ENCODE measurements at regions not wholly inside any gene's neighbourhood (a gene's known extent, or its start where the extent isn't known, plus 50 kb on each side); places are given as distances from the start of the nearest gene placed in this dataset.

- no peak overlapping the region for H3K4me3 ChIP-seq (ENCODE audit: low read length)
- no peaks in the 10 kb centered on the region for H3K27me3 ChIP-seq (ENCODE audit: control insufficient read depth in 1 of 2, insufficient read depth in 2 of 2, low read length in 2 of 2)
- peak; percentile 26 for ATAC-seq (ENCODE audit: poor library complexity)
- CTCF ChIA-PET, result interaction anchor here (1.0 kb wide), 1 partner anchor 21 kb away, joined by 3 read pairs; no protein-coding TSS in a partner anchor
- peaks cover 89% of the 10 kb centered on the region for H3K36me3 ChIP-seq (ENCODE audit: insufficient read depth, low read length)
- Mint-ChIP-seq H3K4me3 (peak overlapping the region; percentile 21), H3K9me3 (no peaks in the 10 kb centered on the region), H3K4me1 (ENCODE audit: low read depth) (peaks cover 28% of the 10 kb centered on the region), H3K27me3 (no peaks in the 10 kb centered on the region), H3K27ac (peak overlapping the region; percentile 73), H3K36me3 (ENCODE audit: low read depth) (peaks cover 98% of the 10 kb centered on the region)
- intact Hi-C loops (cut with DNase I, micrococcal nuclease), result no loop called here
- DNase-seq, result peak in 3 of 14 experiments; percentile 10 to 70 (median 17)
- no peaks in the 10 kb centered on the region for H3K4me1 ChIP-seq (ENCODE audit: insufficient read depth, low read length)
- POLR2A ChIA-PET, result interaction anchor here (0.8 to 1.2 kb wide), 3 partner anchors 8 to 396 kb away, joined by 3 to 4 read pairs (median 3); no protein-coding TSS in a partner anchor
- no peaks in the 10 kb centered on the region for H3K9me3 ChIP-seq (ENCODE audit: control insufficient read depth in 1 of 2, insufficient read depth in 1 of 2, low read length in 2 of 2)
- peak overlapping the region in 1 of 2 donors; percentile 48 for H3K27ac ChIP-seq (ENCODE audit: low read depth in 1 of 2, low read length in 2 of 2)
- TF ChIP-seq CTCF (IDR thresholded peaks at IDR 0.05), result no peak
Measured at GRCh38 chr6:144460327-144461095, 175.4 kb downstream of the UTRN start.

GRCh38 chr6:144462058-144462457, 176.9 kb downstream of the UTRN start:
- Histone ChIP-seq H3K9me3 (ENCODE audit: control insufficient read depth in 1 of 2, insufficient read depth in 1 of 2, low read length in 2 of 2) (no peaks in the 10 kb centered on the region), H3K4me3 (ENCODE audit: low read length) (no peak overlapping the region), H3K4me1 (ENCODE audit: insufficient read depth, low read length) (peaks cover 2% of the 10 kb centered on the region), H3K27me3 (ENCODE audit: control insufficient read depth in 1 of 2, insufficient read depth in 2 of 2, low read length in 2 of 2) (no peaks in the 10 kb centered on the region), H3K27ac (ENCODE audit: low read depth in 1 of 2, low read length in 2 of 2) (no peak overlapping the region), H3K36me3 (ENCODE audit: insufficient read depth, low read length) (peaks cover 92% of the 10 kb centered on the region)
- CTCF ChIA-PET, result no interaction called here
- ATAC-seq (ENCODE audit: poor library complexity) (no peak), DNase-seq (no peak)
- peaks cover 92% of the 10 kb centered on the region for H3K36me3 Mint-ChIP-seq (ENCODE audit: low read depth)
- intact Hi-C loops (cut with DNase I, micrococcal nuclease), result no loop called here
- no peaks in the 10 kb centered on the region for H3K9me3 Mint-ChIP-seq
- POLR2A ChIA-PET, result no interaction called here
- no peak for TF ChIP-seq CTCF (IDR thresholded peaks at IDR 0.05)
- H3K27ac Mint-ChIP-seq, result no peak overlapping the region
- no peak overlapping the region for H3K4me3 Mint-ChIP-seq
- no peaks in the 10 kb centered on the region for H3K27me3 Mint-ChIP-seq
- H3K4me1 Mint-ChIP-seq (ENCODE audit: low read depth), result peaks cover 38% of the 10 kb centered on the region

- CTCF ChIA-PET, result no interaction called here
- no peak for DNase-seq
- Mint-ChIP-seq H3K27me3 (no peaks in the 10 kb centered on the region), H3K27ac (peak overlapping the region; percentile 64), H3K36me3 (ENCODE audit: low read depth) (peaks cover 80% of the 10 kb centered on the region), H3K9me3 (no peaks in the 10 kb centered on the region), H3K4me3 (no peak overlapping the region), H3K4me1 (ENCODE audit: low read depth) (peaks cover 38% of the 10 kb centered on the region)
- Histone ChIP-seq H3K4me3 (ENCODE audit: low read length) (no peak overlapping the region), H3K9me3 (ENCODE audit: control insufficient read depth in 1 of 2, insufficient read depth in 1 of 2, low read length in 2 of 2) (no peaks in the 10 kb centered on the region), H3K4me1 (ENCODE audit: insufficient read depth, low read length) (peaks cover 15% of the 10 kb centered on the region), H3K27me3 (ENCODE audit: control insufficient read depth in 1 of 2, insufficient read depth in 2 of 2, low read length in 2 of 2) (no peaks in the 10 kb centered on the region), H3K36me3 (ENCODE audit: insufficient read depth, low read length) (peaks cover 62% of the 10 kb centered on the region), H3K27ac (ENCODE audit: low read depth in 1 of 2, low read length in 2 of 2) (no peak overlapping the region)
- TF ChIP-seq CTCF (IDR thresholded peaks at IDR 0.05), result no peak
- no peak for ATAC-seq (ENCODE audit: poor library complexity)
- intact Hi-C loops (cut with DNase I, micrococcal nuclease), result no loop called here
- POLR2A ChIA-PET, result no interaction called here
Measured at GRCh38 chr6:144466716-144467115, 181.6 kb downstream of the UTRN start.

Measured in CD4-positive, alpha-beta T cell (primary cell).